Esophagus squamous epithelium (tissue), 4 donors: ENCODE measurements at regions not wholly inside any gene's neighbourhood (a gene's known extent, or its start where the extent isn't known, plus 50 kb on each side); places are given as distances from the start of the nearest gene placed in this dataset.

Experiments
- CTCF ChIP-seq, 6 experiments: fragments of 450-650 bp in 4 of 6; fragments of 200-600 bp in 2 of 6; sonication (generic) in 2 of 6; IDR thresholded peaks; one replicate each; pipeline ENCODE4 v1.5.1; 2016 to 2019; ENCODE audit warnings: antibody characterized with exemption in 6 of 6, mild to moderate bottlenecking in 4 of 6, moderate library complexity in 4 of 6
- POLR2A ChIP-seq, 4 donors: fragments of 450-650 bp; IDR thresholded peaks; one replicate each; pipeline ENCODE4 v1.6.1; 2017; ENCODE audit warnings: antibody characterized with exemption in 4 of 4, mild to moderate bottlenecking in 4 of 4, moderate library complexity in 3 of 4

GRCh38 chr16:85357323-85357722 lies 245.1 kb upstream of the CIBAR2 start:
- TF ChIP-seq POLR2A (IDR thresholded peaks at IDR 0.05): no peak
- no peak for TF ChIP-seq CTCF (IDR thresholded peaks at IDR 0.05)
